Fibroblast of gingiva (primary cell): ENCODE measurements at regions not wholly inside any gene's neighbourhood (a gene's known extent, or its start where the extent isn't known, plus 50 kb on each side); places are given as distances from the start of the nearest gene placed in this dataset.

Source experiments
- DNase-seq: peaks from one replicate; pipeline ENCODE4 v3.0.0-alpha.2; 2011; ENCODE audit warnings: low read depth

- DNase-seq, result no peak
Observed at GRCh38 chr2:5751873-5752482, 59.8 kb downstream of the SOX11 start.

GRCh38 chr2:5756272-5756671, 64.1 kb downstream of the SOX11 start:
- no peak for DNase-seq

GRCh38 chr2:5758346-5758745, 66.2 kb downstream of the SOX11 start:
- no peak for DNase-seq

- DNase-seq, result no peak
Observed at GRCh38 chr2:5759949-5760348, 67.8 kb downstream of the SOX11 start.

GRCh38 chr2:5763531-5763930, 71.3 kb downstream of the SOX11 start:
- DNase-seq, result no peak

- DNase-seq, result no peak
Observed at GRCh38 chr2:5764041-5764440, 71.9 kb downstream of the SOX11 start.

DNA sequence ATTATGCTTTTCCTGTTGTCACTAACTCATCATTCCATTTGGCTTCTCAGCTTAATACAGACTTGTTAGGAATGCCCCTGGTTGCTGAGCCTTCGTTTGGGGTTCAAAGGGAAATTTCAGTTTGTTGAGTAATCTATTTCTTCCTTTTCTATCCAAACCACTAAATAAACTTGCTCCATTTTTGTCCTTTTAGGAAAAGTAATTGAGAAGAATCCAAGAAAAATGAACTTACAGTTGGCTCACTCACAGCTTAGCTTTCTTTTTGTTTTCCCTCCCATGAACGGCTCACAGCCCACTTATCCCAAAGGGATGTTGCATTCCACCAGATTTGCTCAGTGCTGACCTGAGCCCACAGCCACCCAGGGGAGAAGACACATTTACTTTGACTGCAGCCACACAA, 73.9 kb downstream of the SOX11 start:
- DNase-seq, result no peak

DNA sequence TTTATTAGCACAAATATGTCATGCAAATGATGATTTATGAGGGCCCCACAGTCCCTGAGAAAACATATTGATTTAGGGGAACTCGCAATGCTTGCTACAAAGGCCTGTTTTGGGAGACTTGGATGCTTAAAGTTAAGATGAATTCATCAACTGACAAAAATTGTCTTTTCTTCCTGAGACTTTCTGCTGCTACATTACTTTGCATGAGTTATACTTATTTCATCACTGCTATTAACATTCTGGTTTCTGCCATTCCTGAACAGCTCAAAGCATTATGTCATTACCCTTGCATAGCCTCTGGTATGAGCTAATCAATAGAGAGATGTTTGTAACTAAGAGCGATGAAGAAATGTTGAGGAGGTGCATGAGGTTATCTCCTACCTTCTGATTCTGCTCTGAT, 74.4 kb downstream of the SOX11 start:
- no peak for DNase-seq

- DNase-seq, result no peak
Observed at GRCh38 chr2:5777131-5777535, 84.9 kb downstream of the SOX11 start.

- DNase-seq, result no peak
Observed at GRCh38 chr2:5781679-5782078, 89.5 kb downstream of the SOX11 start.

DNA sequence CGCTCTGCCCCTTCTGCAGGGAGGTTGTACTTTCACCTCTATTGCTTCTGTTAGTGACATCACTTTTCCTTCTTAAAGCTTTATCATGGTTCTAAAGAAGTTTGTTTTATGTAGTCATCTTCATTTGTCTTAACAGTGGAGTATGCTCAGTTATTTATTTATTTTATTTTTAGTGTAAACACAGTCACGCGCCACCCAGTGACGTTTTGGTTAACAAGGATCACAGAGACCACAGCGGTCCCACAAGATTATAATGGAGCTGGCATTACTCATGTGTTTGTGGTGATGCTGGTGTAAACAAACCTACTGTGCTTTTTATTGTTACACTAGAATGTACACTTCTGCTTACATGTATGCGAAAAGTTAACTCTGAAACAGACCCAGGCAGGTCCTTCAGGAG, 89.9 kb downstream of the SOX11 start:
- no peak for DNase-seq

GRCh38 chr2:5788447-5788846, 96.3 kb downstream of the SOX11 start:
- DNase-seq, result no peak

- DNase-seq, result no peak
Observed at GRCh38 chr2:5791371-5791770, 99.2 kb downstream of the SOX11 start.

- DNase-seq, result no peak
Observed at GRCh38 chr2:5794012-5794411, 101.8 kb downstream of the SOX11 start.

DNA sequence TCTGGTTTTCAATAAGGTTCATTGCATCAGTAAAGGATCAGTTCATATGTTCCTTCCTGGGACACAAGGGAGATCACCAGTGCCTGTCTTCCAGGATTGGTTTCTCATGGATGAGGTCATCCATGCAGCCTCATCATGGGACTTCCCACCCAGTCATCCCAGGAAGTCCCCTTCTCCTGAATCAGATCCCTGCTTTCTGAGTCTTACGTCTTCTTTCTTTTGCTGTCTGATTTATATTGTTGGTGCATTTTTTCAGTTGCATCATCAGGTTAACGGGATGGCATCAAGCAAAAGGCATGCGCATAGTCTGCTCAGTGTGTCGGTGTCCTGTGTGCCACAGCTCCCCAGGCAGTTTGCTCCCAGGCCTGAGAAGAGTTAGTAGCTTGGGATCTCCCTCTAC, 105.9 kb downstream of the SOX11 start:
- no peak for DNase-seq

DNA sequence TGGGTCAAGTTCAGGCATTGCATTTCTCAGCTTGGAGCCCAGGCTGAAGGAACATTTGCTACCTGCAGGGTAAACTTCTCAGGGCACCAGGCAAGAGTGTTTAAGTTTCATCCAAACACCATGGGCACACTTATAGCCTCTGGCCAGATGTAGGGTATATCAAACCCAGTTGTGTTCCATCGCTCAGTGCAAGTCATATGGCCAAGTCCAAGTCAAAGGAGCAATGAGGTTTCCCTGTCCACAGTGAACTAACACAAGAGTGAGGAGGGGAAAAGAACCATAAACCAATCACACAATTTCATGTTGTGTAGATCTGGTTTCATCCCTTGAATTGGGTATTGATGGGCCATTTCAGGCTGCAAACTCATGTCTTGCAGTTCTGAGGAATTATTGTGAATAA, 107.2 kb downstream of the SOX11 start:
- no peak for DNase-seq

DNA sequence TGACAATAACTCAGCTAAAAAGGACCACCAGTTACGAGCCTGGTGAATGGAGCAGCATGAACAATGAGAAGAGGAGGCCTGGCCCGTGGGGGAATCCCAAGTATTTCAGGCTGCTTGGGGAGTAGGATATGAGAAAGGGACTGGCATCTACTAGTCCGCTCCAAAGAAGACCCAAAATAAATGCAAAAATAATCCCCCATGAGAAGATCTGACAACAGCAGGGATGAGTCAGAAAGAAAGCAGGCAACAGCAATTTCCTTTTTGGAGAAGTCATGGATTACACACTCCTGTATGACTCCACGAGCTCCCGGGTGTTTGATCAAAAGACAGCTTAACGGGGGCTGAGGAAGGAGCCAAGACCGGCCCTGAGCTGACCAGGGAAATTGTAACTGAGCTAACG, 111.4 kb downstream of the SOX11 start:
- no peak for DNase-seq

DNA sequence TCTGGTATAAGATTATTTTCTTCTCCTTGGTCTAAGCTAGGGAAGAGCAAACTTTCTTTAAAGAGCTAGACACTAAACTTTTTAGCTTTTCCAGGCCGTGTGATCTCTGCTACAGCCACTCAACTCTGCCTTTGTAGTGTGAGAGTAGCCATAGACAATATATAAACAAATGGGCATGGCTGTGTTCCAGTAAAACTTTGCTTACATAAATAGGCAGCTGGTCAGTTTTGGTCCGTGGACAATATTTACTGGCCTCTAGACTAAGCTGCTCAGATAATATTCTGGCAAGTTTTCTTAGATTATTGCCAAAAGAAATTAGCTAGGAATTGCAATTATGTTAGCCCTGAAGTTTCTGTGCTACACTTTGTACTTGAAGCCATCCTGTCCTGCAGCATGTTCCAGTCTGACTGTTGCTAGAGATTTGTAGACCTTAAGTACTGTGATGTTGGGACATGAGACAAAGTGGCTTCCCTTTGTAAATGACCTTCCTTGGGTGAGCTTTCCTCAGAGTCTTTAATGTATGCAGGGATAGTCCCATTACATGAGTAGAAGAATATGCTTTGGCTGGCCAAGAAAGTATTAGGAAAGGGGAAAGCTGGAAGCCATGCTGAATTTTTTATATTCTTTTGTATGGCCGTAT, 126.9 kb downstream of the SOX11 start:
- no peak for DNase-seq

- no peak for DNase-seq
Observed at GRCh38 chr2:5824126-5824525, 131.9 kb downstream of the SOX11 start.

DNA sequence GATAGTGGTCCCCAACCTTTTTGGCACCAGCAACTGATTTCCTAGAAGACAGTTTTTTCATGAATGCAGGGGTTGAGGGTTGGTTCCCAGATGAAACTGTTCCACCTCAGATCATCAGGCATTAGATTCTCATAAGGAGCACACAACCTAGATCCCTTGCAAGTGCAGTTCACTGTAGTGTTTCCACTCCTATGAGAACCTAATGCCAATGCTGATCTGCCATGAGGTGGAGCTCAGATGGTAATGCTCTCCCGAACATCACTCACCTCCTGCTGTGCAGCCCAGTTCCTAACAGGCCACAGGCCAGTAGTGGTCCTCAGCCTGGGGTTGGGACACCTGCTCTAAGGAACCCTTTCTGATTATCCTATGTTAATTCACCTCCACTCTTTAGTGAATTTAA, 133.5 kb downstream of the SOX11 start:
- no peak for DNase-seq

- no peak for DNase-seq
Observed at GRCh38 chr2:5826979-5827655, 134.9 kb downstream of the SOX11 start.

- no peak for DNase-seq
Observed at GRCh38 chr2:5834501-5834900, 142.3 kb downstream of the SOX11 start.

DNA sequence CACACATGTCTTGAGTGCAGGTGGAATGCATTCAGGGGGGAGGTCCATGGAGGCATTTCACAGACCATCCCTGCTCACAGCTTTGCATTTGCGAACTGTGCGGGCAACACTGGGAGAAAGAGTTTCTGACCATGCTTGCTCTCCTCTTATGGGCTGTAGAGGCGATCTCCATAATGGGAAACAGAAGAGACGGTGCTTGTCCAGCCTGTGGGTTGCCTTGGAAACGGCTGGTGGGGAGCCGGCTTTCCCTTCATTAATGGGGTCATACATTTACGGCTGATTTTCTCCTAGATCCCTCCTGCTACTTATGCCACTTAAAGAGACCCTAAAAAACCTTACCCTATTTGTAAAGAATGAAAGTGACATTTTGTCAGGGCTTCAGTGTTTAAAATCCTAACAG, 147.4 kb downstream of the SOX11 start:
- no peak for DNase-seq

DNA sequence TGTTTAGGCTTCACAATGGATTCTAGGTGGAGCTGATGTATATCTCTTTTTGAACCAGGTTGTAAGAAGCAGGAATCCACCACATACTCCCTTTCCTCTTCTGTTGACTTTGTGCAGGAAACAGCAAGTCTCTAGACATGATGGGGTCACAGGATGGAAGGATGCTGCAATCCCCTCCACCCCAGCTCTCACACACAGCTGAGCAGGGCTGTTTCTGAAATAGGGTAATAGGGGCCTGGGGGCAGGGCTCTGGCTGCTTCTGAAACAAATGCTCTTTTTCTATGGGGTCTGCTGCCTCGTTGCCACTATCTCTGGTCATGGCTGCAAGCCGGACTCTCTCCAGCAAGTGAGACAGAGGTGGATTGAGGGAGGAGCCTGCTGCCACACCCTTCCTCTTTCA, 148.9 kb downstream of the SOX11 start:
- no peak for DNase-seq
